ENCODE measurements at regions not wholly inside any gene's neighbourhood (a gene's known extent, or its start where the extent isn't known, plus 50 kb on each side); places are given as distances from the start of the nearest gene placed in this dataset.

DNA sequence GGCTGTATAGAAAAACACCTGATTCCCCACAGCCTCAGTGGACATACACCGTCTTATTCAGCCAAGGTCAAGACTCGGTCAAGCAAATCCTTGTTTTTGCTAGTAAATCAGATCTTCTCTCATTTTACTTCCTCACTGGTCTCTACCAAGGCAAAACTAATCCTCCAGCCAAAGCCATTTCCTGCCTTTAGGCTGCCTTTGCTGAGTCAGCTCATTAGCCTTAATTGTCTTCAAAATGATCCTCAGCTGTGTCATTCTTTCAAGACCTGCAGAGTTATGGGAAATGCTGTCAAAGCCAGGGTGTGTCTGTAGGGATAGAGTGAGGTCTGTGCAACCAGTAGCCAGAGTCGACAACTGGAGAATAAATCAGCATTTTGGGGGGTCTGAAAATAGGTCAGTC lies 107.2 kb upstream of the FAM180A start:
- no peak for TF ChIP-seq CTCF (IDR thresholded peaks at IDR 0.05; ENCODE audit: low read depth, low read length)
- peak; percentile 37 for DNase-seq (ENCODE audit: extremely low read depth, low read depth)

DNA sequence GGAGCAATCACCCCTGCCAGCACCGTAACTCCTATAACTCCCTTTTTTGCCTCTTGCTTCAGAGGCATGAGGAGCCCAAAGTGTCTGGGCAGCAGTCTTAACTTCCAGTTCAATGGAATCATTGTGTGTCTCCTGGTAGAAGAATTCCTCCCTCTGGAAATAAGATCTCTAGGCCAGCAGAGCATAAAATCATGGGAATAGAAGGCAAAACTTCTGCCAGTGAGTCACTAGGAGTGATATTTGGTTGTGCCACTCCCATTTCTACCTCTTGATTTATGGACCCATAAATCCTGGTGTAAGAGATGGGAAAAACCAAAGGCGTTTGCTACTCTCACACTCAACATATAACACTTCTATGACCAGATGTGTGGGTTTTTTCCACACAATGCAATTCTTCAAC lies 104.9 kb upstream of the FAM180A start:
- no peak for DNase-seq (ENCODE audit: extremely low read depth, low read depth)
- TF ChIP-seq CTCF (IDR thresholded peaks at IDR 0.05; ENCODE audit: low read depth, low read length), result no peak

GRCh38 chr7:135853008-135853407 lies 104.4 kb upstream of the FAM180A start:
- no peak for TF ChIP-seq CTCF (IDR thresholded peaks at IDR 0.05; ENCODE audit: low read depth, low read length)

DNA sequence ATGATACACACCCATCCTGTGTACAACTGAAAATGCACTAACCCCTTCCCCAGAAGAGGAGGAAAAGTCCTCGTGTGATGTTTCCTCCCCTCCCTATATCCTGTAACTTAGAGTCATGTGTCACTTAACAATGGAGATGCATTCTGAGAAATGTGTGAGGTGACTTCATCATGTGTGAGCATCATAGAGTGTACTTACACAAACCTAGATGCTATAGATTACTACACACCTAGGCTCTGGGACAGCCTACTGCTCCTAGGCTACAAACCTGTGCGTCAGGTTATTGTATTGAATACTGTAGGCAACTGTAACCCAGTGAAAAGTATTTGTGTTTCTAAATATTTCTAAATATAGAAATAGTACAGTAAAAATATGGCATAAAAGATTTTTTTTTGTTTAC lies 98.6 kb upstream of the FAM180A start:
- DNase-seq (ENCODE audit: extremely low read depth, low read depth), result no peak
- TF ChIP-seq CTCF (IDR thresholded peaks at IDR 0.05; ENCODE audit: low read depth, low read length), result no peak

More at GRCh38 chr7:135853008-135853407, 104.4 kb upstream of the FAM180A start:
- DNase-seq (ENCODE audit: extremely low read depth, low read depth), result no peak

GRCh38 chr7:135846339-135846738 lies 97.7 kb upstream of the FAM180A start:
- DNase-seq (ENCODE audit: extremely low read depth, low read depth), result no peak
- no peak for TF ChIP-seq CTCF (IDR thresholded peaks at IDR 0.05; ENCODE audit: low read depth, low read length)

GRCh38 chr7:135845415-135846075 lies 96.9 kb upstream of the FAM180A start:
- no peak for TF ChIP-seq CTCF (IDR thresholded peaks at IDR 0.05; ENCODE audit: low read depth, low read length)

GRCh38 chr7:135844903-135845302 lies 96.3 kb upstream of the FAM180A start:
- TF ChIP-seq CTCF (IDR thresholded peaks at IDR 0.05; ENCODE audit: low read depth, low read length), result no peak
- DNase-seq (ENCODE audit: extremely low read depth, low read depth), result no peak

More at GRCh38 chr7:135845415-135846075, 96.9 kb upstream of the FAM180A start:
- DNase-seq (ENCODE audit: extremely low read depth, low read depth), result no peak
